Skeletal muscle cell (primary cell): ENCODE measurements at regions not wholly inside any gene's neighbourhood (a gene's known extent, or its start where the extent isn't known, plus 50 kb on each side); places are given as distances from the start of the nearest gene placed in this dataset.
A peak's percentile ranks its signal among the peaks of the same experiment; 100 is the strongest.
"Not testable (repeated sequence)": the region's sequence is repeated elsewhere in the genome, so short reads cannot be mapped to it uniquely, and the experiment has no call there.

Source experiments
- DNase-seq: peaks from one replicate; pipeline ENCODE4 v3.0.0-alpha.2; 2010; ENCODE audit warnings: low read depth
- H3K4me3 ChIP-seq: 2 replicates; pipeline ENCODE4 v1.5.1; 2011; ENCODE audit warnings: low read depth, mild to moderate bottlenecking, control low read depth, low read length, moderate library complexity

DNA sequence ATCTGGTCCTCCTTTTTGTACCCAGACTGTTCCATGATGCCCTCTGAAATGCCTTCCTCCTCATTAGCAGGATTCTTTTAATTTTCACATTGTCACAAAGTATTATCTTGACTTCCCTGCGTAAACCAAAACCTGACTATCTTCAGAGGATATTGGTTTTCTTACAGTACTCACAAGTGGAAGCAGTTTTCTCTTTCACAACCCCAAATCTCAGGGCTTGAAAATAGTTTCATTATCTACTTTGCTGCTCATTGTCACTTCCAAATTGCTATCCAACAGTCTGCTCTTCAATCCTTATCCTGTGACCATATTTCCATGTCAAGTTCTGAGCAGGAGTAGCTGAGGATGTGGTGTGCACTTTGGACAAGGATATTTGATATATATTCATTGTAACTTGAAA is 324.1 kb downstream of the FAM170A start:
- no peak for DNase-seq
- no peak overlapping the region for H3K4me3 ChIP-seq

DNA sequence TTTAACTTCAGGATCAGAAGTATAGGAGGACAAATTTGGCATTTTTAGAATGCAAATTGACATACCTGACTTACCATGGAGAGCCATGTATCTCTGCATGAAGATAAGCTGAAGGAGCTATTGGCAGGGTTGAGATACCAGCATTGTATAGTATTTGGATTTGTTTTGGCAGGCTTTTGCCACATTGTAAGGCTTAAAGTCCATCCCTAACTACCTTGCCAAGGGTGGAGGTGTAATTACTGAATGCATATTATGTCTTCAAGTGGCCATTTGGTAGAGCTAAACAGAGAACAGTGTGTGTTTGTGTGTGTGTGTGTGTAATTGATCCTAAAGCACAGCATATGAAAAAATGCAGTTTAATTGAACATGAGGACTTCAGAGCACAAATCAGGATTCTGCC is 324.7 kb downstream of the FAM170A start:
- H3K4me3 ChIP-seq = no peak overlapping the region
- DNase-seq = no peak

DNA sequence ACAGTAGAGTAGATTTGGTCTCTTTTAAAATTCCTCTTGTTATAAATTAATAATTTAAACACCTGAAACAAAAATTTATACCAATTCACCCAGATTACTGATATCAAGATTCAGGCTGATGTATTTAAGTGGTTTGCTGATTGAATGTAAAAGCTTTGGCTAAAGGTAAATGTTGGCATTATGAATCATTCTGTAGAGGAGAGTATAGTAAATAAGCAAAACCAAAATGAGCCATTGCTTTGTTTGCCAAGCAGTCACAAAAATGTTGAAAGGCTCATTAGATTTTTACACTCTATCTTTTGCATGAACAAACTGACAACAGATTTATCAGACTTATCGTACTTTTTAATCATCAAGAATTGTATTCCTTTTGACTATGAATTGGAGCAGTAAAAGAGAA is 332.6 kb downstream of the FAM170A start:
- no peak for DNase-seq
- no peak overlapping the region for H3K4me3 ChIP-seq

DNA sequence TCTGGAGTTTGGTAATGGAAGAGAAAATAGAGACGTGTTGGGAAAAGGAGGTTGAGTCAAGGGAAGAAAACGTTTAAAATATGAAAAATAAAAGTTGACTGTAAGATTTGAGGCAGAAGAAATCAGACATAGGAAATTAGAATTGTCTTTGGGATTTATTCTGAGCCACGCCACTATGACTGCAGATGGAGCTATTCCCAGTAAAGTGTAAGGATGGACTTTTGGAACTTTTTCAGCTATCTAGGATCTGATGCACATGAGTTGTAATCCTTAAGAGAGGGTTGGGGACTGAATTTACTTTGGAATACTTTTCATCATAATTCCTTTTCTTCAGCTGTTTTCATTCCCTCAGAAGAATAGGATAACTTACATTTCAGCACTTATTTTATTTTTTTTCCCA is 336.7 kb downstream of the FAM170A start:
- H3K4me3 ChIP-seq = no peak overlapping the region
- DNase-seq = no peak

DNA sequence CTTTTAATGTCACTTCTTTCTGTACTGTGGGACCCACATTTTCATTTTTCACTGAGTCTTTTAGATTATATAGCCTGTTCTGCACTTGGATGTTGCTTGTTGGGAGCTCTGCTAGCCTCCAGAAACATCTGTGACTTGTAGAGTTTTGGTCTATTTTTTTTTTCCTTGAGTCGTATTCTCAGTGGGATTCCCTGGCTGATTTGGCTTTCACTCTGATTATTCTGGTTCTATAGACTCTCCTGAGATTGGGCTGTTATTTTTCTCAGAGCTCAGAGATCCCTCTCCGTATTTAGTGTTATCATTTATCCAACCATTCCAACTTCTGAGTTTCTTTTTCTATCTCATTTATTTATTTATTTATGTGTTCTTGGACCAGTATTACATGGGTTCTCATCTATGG is 339.3 kb downstream of the FAM170A start:
- no peak overlapping the region for H3K4me3 ChIP-seq
- DNase-seq = no peak

DNA sequence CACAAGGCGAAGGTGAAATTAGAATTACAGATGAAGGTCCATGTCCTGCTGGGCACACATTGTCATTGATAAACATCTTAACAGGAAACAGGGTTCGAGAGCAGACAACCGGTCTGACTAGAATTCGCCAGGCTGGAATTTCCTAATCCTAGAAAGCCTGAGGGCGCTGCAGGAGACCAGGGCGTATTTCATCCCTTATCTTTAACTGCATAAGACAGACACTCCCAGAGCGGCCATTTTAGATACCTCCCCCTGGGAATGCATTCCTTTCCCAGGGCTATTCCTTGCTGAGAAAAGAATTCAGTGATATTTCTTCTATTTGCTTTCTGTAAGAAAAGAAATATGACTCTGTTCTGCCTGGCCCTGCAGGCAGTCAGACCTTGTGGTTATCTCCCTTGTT is 357.7 kb downstream of the FAM170A start:
- not testable (repeated sequence) for DNase-seq

DNA sequence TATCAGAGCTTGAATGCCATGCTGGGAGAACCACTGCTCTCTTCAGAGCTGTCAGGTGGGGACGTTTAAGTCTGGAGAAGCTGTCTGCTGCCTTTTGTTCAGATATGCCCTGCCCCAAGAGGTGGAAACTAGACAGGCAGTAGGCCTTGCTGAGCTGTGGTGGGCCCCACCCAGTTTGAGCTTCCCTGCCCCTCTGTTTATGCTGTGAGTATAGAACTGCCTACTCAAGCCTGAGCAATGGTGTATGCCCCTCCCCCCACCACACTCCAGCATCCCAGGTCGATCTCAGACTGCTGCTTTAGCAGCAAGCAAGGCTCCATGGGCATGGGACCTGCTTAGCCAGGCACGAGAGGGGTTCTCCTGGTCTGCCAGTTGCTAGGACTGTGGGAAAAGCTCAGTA is 362.3 kb downstream of the FAM170A start:
- no peak for DNase-seq
- H3K4me3 ChIP-seq = no peak overlapping the region

More for the DNA sequence above, 357.7 kb downstream of the FAM170A start:
- not testable (repeated sequence) for H3K4me3 ChIP-seq

DNA sequence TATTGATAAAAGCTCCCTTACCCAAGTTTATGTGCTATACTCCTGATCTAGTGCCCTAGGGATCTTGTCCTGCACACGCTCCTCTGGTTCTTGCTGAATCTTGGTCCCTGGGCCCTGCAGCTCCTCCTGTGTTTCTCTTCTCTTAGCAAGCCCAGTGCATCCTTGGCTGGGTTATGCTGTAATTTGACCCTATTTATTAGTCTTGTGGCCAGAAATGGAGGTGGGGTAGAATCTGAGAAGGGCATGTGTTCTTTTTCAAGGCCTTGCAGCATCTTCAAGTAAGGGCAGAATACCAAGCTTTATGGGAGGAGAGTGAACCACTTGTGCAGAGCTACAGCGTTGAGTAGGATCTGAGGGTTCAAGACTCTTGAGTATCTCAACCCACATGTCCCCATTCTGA is 366.8 kb downstream of the FAM170A start:
- H3K4me3 ChIP-seq = no peak overlapping the region
- peak; percentile 25 for DNase-seq

DNA sequence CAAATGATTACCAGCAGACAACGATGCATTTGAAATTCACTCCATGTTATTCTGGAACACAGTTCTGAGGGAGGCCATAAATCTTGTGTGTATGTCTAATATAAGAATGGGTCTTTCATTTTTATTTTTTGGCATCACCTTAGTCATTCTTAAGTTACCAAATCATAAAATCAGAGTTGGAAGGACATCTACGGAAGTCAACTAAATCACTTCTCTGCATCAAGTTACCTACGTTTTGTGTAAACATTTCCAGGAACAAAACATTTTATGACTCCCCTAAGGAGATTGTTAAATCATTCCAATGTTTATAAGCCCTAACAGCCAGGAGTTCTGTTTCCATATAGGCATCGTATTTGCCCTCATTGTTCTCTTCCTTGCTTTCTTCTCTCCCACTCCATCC is 378.2 kb downstream of the FAM170A start:
- H3K4me3 ChIP-seq = no peak overlapping the region
- no peak for DNase-seq

DNA sequence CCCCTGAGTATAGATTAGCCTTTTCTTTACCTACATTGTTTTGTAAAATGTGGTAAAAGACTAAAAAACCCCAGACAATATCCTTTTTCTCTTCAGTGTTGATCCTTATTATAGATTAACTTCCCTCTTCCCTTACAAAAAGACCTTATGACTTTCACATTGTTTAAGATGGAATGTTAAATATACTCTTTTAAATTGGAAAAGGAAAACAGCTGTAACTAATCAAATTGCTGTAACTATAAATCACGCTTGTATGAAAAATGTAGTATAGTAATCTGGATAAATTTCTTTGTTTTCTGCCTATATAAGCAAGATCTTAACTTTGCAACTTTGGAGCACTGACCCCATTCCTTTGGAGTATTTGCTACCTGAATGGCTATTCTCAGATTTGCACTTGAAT is 383.1 kb downstream of the FAM170A start:
- H3K4me3 ChIP-seq = no peak overlapping the region
- DNase-seq = no peak

DNA sequence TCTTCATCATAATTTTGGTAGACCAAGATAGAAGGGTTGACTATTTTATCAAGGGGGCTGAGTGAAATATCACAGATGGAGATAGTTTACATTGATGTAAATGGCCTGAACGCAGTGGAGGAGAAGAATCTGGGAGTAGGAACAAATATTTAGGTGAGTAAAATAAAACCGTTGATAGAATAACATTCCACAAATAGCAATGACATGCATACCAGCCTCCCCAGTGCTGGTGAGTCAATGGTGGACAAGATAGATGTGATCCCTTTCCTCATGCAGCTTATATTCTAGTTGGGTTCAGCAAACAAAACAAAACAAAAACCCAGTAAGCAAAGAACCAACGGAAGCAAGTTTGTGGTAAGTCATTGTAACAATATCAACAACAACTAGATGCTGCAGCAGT is 385.2 kb downstream of the FAM170A start:
- no peak for DNase-seq

DNA sequence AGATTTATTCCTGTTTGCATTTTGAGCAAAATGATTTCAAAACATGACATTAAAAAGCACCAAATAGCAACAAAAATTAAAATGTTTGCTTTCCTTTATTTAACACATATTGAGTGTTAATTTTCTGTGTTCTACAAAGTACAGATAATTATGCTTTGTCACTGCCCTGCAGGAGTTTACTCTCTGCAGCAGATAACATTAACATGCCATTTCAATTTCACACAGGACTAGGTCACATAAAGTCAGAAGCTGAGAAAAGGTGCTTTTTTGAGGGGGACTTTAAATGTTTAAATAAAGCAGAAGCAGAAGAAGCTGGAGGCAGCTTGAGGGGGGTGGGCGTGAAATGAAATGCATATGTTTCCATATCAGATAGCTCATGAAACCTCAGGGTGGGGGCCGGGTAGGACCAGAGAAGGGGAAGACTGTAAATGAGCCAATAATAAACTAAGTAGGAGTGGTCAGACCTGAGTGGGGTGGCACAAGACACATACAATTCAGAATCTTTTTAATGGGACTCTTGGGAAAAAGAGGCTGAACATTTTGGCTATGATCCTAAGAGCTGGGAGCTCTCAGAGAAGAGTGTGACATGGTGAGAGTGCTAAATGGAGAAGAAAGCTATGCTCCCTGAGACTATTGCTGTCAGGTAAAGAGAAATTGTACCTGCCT is 387.5 kb downstream of the FAM170A start:
- no peak for DNase-seq

More for the DNA sequence above, 385.2 kb downstream of the FAM170A start:
- H3K4me3 ChIP-seq = no peak overlapping the region

DNA sequence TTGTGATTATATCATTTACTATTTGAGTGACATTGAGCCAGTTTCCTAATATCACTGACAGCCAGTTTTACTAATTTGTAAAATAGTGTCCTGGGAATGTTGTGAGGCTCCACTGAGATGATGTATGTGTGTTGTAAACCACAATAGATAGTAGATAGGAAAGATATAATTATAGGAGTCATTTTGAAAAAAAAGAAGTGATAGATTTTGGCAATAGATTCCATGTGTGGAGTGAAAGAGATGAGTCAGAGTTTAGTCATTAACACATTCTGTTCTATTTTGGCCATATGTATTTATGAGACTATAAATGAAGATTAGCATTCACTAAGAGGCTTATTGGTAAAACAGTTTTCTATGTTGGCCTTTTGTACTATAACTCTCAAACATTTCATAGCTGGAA is 388.2 kb downstream of the FAM170A start:
- peak; percentile 20 for DNase-seq

More for the DNA sequence above, 387.5 kb downstream of the FAM170A start:
- H3K4me3 ChIP-seq = no peak overlapping the region

DNA sequence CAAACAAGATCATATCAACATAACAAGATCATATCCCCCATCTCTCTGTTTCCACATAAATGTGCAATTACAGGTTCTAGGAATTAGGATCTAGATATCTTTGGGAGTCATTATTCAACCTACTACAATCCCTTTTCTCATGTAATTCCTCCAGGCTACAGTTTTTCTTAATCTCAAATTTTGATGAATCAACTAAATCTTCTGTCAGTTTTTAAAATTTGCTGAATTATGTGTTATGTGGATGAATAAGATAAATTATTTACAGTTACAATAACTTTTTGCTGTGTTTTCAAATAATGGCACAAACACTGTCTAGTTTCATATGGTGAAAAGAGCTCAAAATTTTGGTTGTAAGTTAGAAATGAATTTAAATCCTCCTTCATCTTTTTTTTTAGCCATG is 405.8 kb downstream of the FAM170A start:
- H3K4me3 ChIP-seq = no peak overlapping the region
- DNase-seq = no peak

More for the DNA sequence above, 388.2 kb downstream of the FAM170A start:
- H3K4me3 ChIP-seq = no peak overlapping the region

DNA sequence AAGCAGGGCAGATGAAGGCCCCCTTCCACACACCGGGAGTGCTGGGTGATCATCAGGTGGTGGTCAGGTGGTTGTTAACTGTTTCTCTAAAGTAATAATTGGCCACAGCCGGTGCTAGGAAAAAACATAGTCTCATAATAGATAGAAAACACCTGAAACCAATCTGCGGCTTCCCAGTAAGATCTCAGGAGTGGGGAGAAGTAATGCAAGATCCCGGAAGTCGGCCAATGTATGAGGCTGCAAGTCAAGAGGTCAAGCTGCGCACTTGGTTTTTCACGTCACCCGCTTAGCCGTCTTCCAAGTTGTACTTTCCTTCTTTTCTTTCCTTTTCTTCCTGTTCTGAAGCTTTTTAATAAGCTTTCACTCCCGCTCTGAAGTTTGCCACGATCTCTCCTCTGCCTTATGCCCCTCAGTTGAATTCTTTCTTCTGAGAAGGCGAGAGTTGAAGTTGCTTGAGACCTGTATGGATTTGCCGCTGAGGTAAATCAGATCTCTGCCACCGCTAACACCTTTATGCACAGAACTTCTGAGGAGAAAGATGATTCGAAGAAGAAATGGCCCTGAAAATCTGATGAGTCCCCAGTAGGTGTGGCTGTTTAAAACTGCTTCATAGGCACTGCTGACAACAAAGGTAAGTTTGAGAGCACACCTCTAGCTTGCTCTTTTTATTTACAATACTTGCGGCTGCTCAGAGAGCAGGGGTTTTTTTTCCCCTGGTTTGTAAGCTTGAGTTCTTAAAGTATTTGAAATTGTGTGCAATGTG is 406.6 kb downstream of the FAM170A start:
- no peak overlapping the region for H3K4me3 ChIP-seq
- no peak for DNase-seq

DNA sequence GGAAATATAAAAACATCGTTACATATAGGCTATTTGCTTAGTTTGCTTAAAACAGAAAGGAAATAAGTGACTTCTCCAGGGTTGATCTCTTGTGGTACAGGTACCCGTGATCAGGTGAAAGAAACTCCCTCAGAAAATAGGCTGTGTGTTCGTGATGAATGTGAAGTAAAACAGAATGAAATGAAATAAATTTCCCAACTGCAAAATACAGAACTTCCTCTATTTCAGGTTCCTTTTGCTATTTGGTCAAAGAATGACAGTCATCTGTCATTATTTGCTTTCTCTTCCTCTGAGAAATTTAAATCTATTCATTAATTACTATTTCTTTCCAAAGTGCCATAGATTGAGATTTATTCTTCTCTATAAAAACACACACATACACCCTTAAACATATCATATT is 408.1 kb downstream of the FAM170A start:
- DNase-seq = no peak
- H3K4me3 ChIP-seq = no peak overlapping the region

DNA sequence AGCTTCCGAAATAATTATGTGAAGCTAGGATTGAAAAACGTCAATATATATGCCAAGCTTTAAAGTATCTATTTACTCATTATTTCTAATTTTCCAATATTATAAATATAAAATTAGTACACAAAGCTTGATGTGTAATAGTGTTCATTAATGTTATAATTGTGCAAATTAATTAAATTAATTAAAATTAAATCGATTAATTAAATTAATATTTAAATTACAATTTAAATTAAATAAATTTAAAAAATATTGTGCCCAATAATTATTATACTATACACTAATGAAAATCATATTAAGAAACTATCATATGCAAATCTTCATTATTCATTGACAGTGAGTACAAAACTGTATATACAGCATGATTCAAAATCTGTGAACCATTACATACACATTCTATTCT is 409.8 kb downstream of the FAM170A start:
- H3K4me3 ChIP-seq = no peak overlapping the region
- DNase-seq = no peak

DNA sequence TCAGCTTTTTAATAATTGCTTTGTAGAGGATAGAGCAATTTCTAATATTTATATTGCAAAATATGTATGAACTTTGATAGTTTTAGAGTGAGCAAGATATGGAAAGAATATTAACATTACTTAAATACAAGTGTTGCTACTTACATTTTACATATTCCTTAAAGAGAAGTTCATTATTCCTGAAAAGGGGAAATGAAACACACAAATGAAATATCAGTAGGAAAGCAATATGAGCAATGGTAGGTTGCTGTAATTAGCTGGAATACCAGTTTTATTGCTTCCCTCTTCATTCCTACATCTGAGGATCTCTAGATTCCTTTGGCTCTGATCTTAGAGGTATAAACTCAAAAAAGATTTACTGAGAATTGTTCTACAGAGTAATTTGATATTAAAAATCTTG is 414.1 kb downstream of the FAM170A start:
- DNase-seq = no peak
- no peak overlapping the region for H3K4me3 ChIP-seq

DNA sequence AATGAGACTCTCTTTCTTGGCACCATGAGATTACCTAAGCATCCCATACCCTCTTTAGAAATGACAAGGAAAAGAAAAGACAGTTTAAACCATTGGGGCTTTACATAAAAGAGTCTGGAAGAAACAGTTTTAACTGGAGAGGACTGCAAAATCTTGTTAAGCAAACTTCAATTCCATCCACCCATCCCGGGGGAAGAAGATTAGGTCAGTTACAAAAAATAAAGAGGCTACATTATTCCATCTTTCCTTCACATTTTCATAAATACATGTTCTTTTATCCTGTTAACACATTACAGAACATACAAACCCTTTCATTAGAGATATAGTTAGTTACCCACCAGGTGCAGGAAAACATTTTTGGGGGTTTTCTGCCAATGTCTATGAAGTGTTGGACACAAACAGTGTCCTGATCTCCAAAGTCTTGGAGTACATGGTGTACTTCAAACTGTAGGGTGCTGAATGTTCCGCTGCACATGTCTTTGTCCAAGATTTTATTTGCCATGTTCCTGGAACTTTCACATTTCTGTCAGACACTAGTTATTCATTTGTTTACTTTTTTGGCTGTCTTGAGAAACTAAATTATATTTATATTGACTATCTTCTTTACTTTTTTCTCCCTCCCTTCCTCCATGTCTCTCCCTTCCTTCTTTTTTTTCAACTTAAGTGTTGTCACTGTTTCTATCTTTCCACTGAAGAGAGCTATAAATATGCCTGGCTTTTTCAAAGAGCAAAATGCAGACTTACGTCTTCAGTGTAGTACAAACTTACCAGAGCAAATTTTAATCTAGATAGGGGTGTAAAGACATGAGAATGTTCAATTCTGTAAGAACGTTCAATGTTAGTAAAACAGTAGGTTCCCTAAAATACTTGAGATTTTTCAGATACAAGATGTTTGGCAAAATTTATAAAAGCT is 410.9 kb upstream of the PRR16 start:
- no peak overlapping the region for H3K4me3 ChIP-seq
- no peak for DNase-seq

DNA sequence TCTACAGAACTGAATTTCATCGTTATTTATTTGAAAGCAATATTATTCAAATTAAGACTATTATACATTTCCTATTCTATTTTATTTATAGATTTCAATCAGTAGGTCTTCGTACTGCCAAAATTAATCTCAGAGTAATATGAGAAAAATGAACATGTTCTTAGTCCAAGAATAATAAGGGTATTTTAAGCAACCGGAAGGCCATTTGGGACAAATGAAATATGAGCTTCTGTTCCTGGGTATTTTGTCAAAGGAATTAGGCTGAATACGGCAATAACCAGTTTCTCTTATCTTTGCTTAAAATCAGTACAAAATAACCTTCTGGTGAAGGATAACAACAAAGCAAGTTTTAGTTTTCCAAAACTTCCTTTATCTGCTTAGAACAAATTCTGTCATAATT is 410.3 kb upstream of the PRR16 start:
- H3K4me3 ChIP-seq = no peak overlapping the region
- DNase-seq = peak; percentile 12
